IPS-20b (cell line): ENCODE measurements at regions not wholly inside any gene's neighbourhood (a gene's known extent, or its start where the extent isn't known, plus 50 kb on each side); places are given as distances from the start of the nearest gene placed in this dataset.

ENCODE experiments used
- H3K27ac ChIP-seq: one replicate; pipeline ENCODE4 v1.5.1; 2013; ENCODE audit warnings: low read length
- H3K27me3 ChIP-seq: 2 replicates; pipeline ENCODE4 v1.6.1; 2013; ENCODE audit warnings: mild to moderate bottlenecking, low read length, inconsistent platforms; ENCODE audit not compliant: insufficient read depth
- H3K36me3 ChIP-seq: 2 replicates; pipeline ENCODE4 v1.6.1; 2013; ENCODE audit warnings: low read depth, mild to moderate bottlenecking, inconsistent platforms, low read length, moderate library complexity; ENCODE audit not compliant: insufficient read depth
- H3K4me1 ChIP-seq: 2 replicates; pipeline ENCODE4 v1.6.1; 2013; ENCODE audit warnings: mild to moderate bottlenecking, control low read depth, inconsistent platforms, low read length, moderate library complexity; ENCODE audit not compliant: insufficient read depth
- H3K4me3 ChIP-seq: 2 replicates; pipeline ENCODE4 v1.5.1; 2013; ENCODE audit warnings: mild to moderate bottlenecking, low read length, inconsistent platforms
- H3K9ac ChIP-seq: 2 replicates; pipeline ENCODE4 v1.6.1; 2013; ENCODE audit warnings: low read depth, mild to moderate bottlenecking, inconsistent platforms, low read length, moderate library complexity
- H3K9me3 ChIP-seq: 2 replicates; pipeline ENCODE4 v1.6.1; 2013; ENCODE audit warnings: mild to moderate bottlenecking, low read depth, low read length, inconsistent platforms; ENCODE audit not compliant: insufficient read depth

- H3K4me1 ChIP-seq: no peaks in the 10 kb centered on the region
- H3K27me3 ChIP-seq: no peaks in the 10 kb centered on the region
- H3K36me3 ChIP-seq: no peaks in the 10 kb centered on the region
- H3K4me3 ChIP-seq: no peak overlapping the region
- no peaks in the 10 kb centered on the region for H3K9me3 ChIP-seq
- no peak overlapping the region for H3K9ac ChIP-seq
- no peak overlapping the region for H3K27ac ChIP-seq
Observed at GRCh38 chr20:22274330-22274729, 310.0 kb downstream of the FOXA2 start.

GRCh38 chr20:22268675-22269074 lies 315.7 kb downstream of the FOXA2 start:
- no peaks in the 10 kb centered on the region for H3K4me1 ChIP-seq

GRCh38 chr20:22264917-22265316 lies 319.5 kb downstream of the FOXA2 start:
- Histone ChIP-seq H3K4me1 (no peaks in the 10 kb centered on the region), H3K27me3 (no peaks in the 10 kb centered on the region), H3K9ac (no peak overlapping the region), H3K36me3 (no peaks in the 10 kb centered on the region), H3K27ac (no peak overlapping the region), H3K4me3 (no peak overlapping the region), H3K9me3 (no peaks in the 10 kb centered on the region)

More at GRCh38 chr20:22268675-22269074, 315.7 kb downstream of the FOXA2 start:
- Histone ChIP-seq H3K36me3 (no peaks in the 10 kb centered on the region), H3K27ac (no peak overlapping the region), H3K9me3 (no peaks in the 10 kb centered on the region), H3K9ac (no peak overlapping the region), H3K4me3 (no peak overlapping the region), H3K27me3 (no peaks in the 10 kb centered on the region)

GRCh38 chr20:22260506-22260905 lies 323.9 kb downstream of the FOXA2 start:
- H3K9me3 ChIP-seq: no peaks in the 10 kb centered on the region
- no peak overlapping the region for H3K27ac ChIP-seq

GRCh38 chr20:22257912-22258311 lies 326.5 kb downstream of the FOXA2 start:
- Histone ChIP-seq H3K4me1 (no peaks in the 10 kb centered on the region), H3K9ac (no peak overlapping the region), H3K36me3 (no peaks in the 10 kb centered on the region), H3K27me3 (no peaks in the 10 kb centered on the region), H3K27ac (no peak overlapping the region), H3K4me3 (no peak overlapping the region), H3K9me3 (no peaks in the 10 kb centered on the region)

More at GRCh38 chr20:22260506-22260905, 323.9 kb downstream of the FOXA2 start:
- H3K9ac ChIP-seq: no peak overlapping the region
- no peaks in the 10 kb centered on the region for H3K4me1 ChIP-seq
- no peaks in the 10 kb centered on the region for H3K27me3 ChIP-seq
- H3K36me3 ChIP-seq: no peaks in the 10 kb centered on the region
- no peak overlapping the region for H3K4me3 ChIP-seq

GRCh38 chr20:22248051-22248667 lies 336.2 kb downstream of the FOXA2 start:
- H3K27me3 ChIP-seq: no peaks in the 10 kb centered on the region
- peaks cover 5% of the 10 kb centered on the region; the same call in 1 of the 2 replicates for H3K4me1 ChIP-seq
- no peak overlapping the region for H3K9ac ChIP-seq
- H3K36me3 ChIP-seq: no peaks in the 10 kb centered on the region
- no peak overlapping the region for H3K4me3 ChIP-seq
- no peak overlapping the region for H3K27ac ChIP-seq
- no peaks in the 10 kb centered on the region for H3K9me3 ChIP-seq

GRCh38 chr20:22245139-22245538 lies 339.2 kb downstream of the FOXA2 start:
- Histone ChIP-seq H3K27me3 (no peaks in the 10 kb centered on the region), H3K4me1 (no peaks in the 10 kb centered on the region), H3K9me3 (no peaks in the 10 kb centered on the region), H3K4me3 (no peak overlapping the region), H3K27ac (no peak overlapping the region), H3K36me3 (no peaks in the 10 kb centered on the region), H3K9ac (no peak overlapping the region)

- Histone ChIP-seq H3K4me1 (no peaks in the 10 kb centered on the region), H3K9me3 (no peaks in the 10 kb centered on the region), H3K4me3 (no peak overlapping the region), H3K27me3 (no peaks in the 10 kb centered on the region), H3K9ac (no peak overlapping the region), H3K36me3 (no peaks in the 10 kb centered on the region), H3K27ac (no peak overlapping the region)
Observed at GRCh38 chr20:22243067-22243466, 341.3 kb downstream of the FOXA2 start.

- H3K27ac ChIP-seq: no peak overlapping the region
Observed at GRCh38 chr20:22241609-22242008, 342.8 kb downstream of the FOXA2 start.

GRCh38 chr20:22232923-22233322 lies 351.4 kb downstream of the FOXA2 start:
- no peaks in the 10 kb centered on the region for H3K9me3 ChIP-seq
- no peaks in the 10 kb centered on the region for H3K36me3 ChIP-seq
- H3K4me1 ChIP-seq: peaks cover 7% of the 10 kb centered on the region; the same call in 1 of the 2 replicates
- no peak overlapping the region for H3K9ac ChIP-seq
- no peaks in the 10 kb centered on the region for H3K27me3 ChIP-seq
- no peak overlapping the region for H3K27ac ChIP-seq
- H3K4me3 ChIP-seq: no peak overlapping the region

More at GRCh38 chr20:22241609-22242008, 342.8 kb downstream of the FOXA2 start:
- no peaks in the 10 kb centered on the region for H3K27me3 ChIP-seq
- H3K4me1 ChIP-seq: no peaks in the 10 kb centered on the region
- no peaks in the 10 kb centered on the region for H3K9me3 ChIP-seq
- no peak overlapping the region for H3K9ac ChIP-seq
- no peak overlapping the region for H3K4me3 ChIP-seq
- no peaks in the 10 kb centered on the region for H3K36me3 ChIP-seq

GRCh38 chr20:22232473-22232872 lies 351.9 kb downstream of the FOXA2 start:
- no peaks in the 10 kb centered on the region for H3K9me3 ChIP-seq
- H3K36me3 ChIP-seq: no peaks in the 10 kb centered on the region
- H3K4me1 ChIP-seq: peaks cover 7% of the 10 kb centered on the region; the same call in 1 of the 2 replicates
- no peak overlapping the region for H3K27ac ChIP-seq
- H3K4me3 ChIP-seq: no peak overlapping the region
- H3K9ac ChIP-seq: no peak overlapping the region
- no peaks in the 10 kb centered on the region for H3K27me3 ChIP-seq

- no peak overlapping the region for H3K4me3 ChIP-seq
- no peaks in the 10 kb centered on the region for H3K36me3 ChIP-seq
- no peak overlapping the region for H3K27ac ChIP-seq
- H3K9ac ChIP-seq: no peak overlapping the region
- H3K9me3 ChIP-seq: no peaks in the 10 kb centered on the region
- no peaks in the 10 kb centered on the region for H3K27me3 ChIP-seq
- H3K4me1 ChIP-seq: peaks cover 12% of the 10 kb centered on the region; the same call in 1 of the 2 replicates
Observed at GRCh38 chr20:22226849-22227700, 357.3 kb downstream of the FOXA2 start.
